ENCODE measurements at regions not wholly inside any gene's neighbourhood (a gene's known extent, or its start where the extent isn't known, plus 50 kb on each side); places are given as distances from the start of the nearest gene placed in this dataset.

GRCh38 chr2:12870692-12871091 lies 154.0 kb downstream of the TRIB2 start:
- TF ChIP-seq LEF1 (IDR thresholded peaks at IDR 0.05; ENCODE audit: borderline replicate concordance) (no peak), FOXK2 (IDR thresholded peaks at IDR 0.05) (no peak), L3MBTL2 (conservative IDR thresholded peaks at IDR 0.05) (no peak), SUZ12 (IDR thresholded peaks at IDR 0.05) (no peak), NFRKB (IDR thresholded peaks at IDR 0.05) (no peak), SP1 (IDR thresholded peaks at IDR 0.05) (no peak), PKNOX1 (IDR thresholded peaks at IDR 0.05) (no peak), ELF4 (IDR thresholded peaks at IDR 0.05) (no peak), TARDBP (IDR thresholded peaks at IDR 0.05) (no peak), ARNT (IDR thresholded peaks at IDR 0.05) (no peak), FOXA1 (IDR thresholded peaks at IDR 0.05) (no peak), ZNF384 (IDR thresholded peaks at IDR 0.05) (no peak), FOXM1 (IDR thresholded peaks at IDR 0.05; ENCODE audit: borderline replicate concordance) (no peak)

Data from HEK293T (cell line).